HCT116 (cell line): ENCODE measurements at regions not wholly inside any gene's neighbourhood (a gene's known extent, or its start where the extent isn't known, plus 50 kb on each side); places are given as distances from the start of the nearest gene placed in this dataset.

Source experiments
- ATAC-seq: fragments of 200-7000 bp; cut with Tn5 transposase; 2 replicates; pipeline ENCODE4 v1.9.1; 2020; ENCODE audit warnings: mild to moderate bottlenecking, moderate library complexity
- BruUV-seq: library from RNA; stranded (reverse); fragments of 400-500 nt; replicated peaks from 2 replicates; lab custom pipeline; 2021; lab: Mats Ljungman, UMichigan
- CTCF ChIA-PET: fragments of 300-600 bp; sonication (Branson Sonifier 250); formaldehyde crosslinking; loops from one replicate; lab custom pipeline; 2021; ENCODE audit warnings: antibody characterized with exemption; lab: Charles Lee
- POLR2A ChIA-PET: fragments of 300-600, 350-600 bp; sonication (Branson Sonifier 250); formaldehyde crosslinking; loops from one replicate; lab custom pipeline; 2021; ENCODE audit warnings: antibody characterized with exemption; lab: Charles Lee
- RAD21 ChIA-PET, 2 experiments: fragments of 300-600 bp; sonication (Branson Sonifier 250); formaldehyde crosslinking; loops; one replicate each; lab custom pipeline; 2023; ENCODE audit warnings: low total read pairs in 2 of 2; ENCODE audit not compliant: uncharacterized antibody in 2 of 2, unreplicated experiment in 2 of 2, low non-redundant PET in 1 of 2; lab: Charles Lee
- DNase-seq: peaks from one replicate; pipeline ENCODE4 v3.0.0-alpha.2; 2010; ENCODE audit warnings: low read depth, low spot score
- H2AFZ ChIP-seq: fragments of 200-600 bp; shearing (Covaris generic), sonication (generic); 2 replicates; pipeline ENCODE4 v1.6.1; 2017; ENCODE audit warnings: low read depth, mixed run types, mixed read lengths, antibody characterized with exemption, low read length; ENCODE audit not compliant: poor library complexity, severe bottlenecking
- H3K27ac ChIP-seq: 2 replicates; pipeline ENCODE4 v1.5.1; 2012; ENCODE audit warnings: low read depth, low read length
- H3K27me3 ChIP-seq: fragments of 200-600 bp; sonication (generic); 2 replicates; pipeline ENCODE4 v1.6.1; 2016; ENCODE audit warnings: mixed run types, low read length, mixed read lengths; ENCODE audit not compliant: insufficient read depth
- H3K36me3 ChIP-seq, 2 experiments: fragments of 200-500 bp in 1 of 2; fragments of 200-600 bp in 1 of 2; sonication (Bioruptor generic) in 1 of 2; sonication (generic) in 1 of 2; 2 replicates each; pipeline versions ENCODE4 v1.5.1 to v1.6.1; 2014 to 2016; ENCODE audit warnings: low read length in 2 of 2, inconsistent platforms in 1 of 2, mixed read lengths in 1 of 2, mixed run types in 1 of 2; ENCODE audit not compliant: insufficient read depth in 2 of 2, control insufficient read depth in 1 of 2
- H3K4me1 ChIP-seq, 2 experiments: fragments of 200-600 bp in 1 of 2; sonication (generic) in 1 of 2; 2 replicates each; pipeline versions ENCODE4 v1.5.1 to v1.6.1; 2012 to 2017; ENCODE audit warnings: low read length in 2 of 2, inconsistent platforms in 1 of 2, mild to moderate bottlenecking in 1 of 2, mixed read lengths in 1 of 2, mixed run types in 1 of 2, moderate library complexity in 1 of 2; ENCODE audit not compliant: insufficient read depth in 2 of 2, control insufficient read depth in 1 of 2
- H3K4me2 ChIP-seq: fragments of 200-600 bp; sonication (generic); 2 replicates; pipeline ENCODE4 v1.6.1; 2017; ENCODE audit warnings: mixed run types, low read length, mixed read lengths
- H3K4me3 ChIP-seq, 2 experiments: fragments of 200-600 bp in 1 of 2; sonication (generic) in 1 of 2; replicated peaks in 1 of 2; 2 replicates each; pipeline ENCODE4 v1.5.1; 2011 to 2016; ENCODE audit warnings: low read length in 2 of 2, control low read depth in 1 of 2, low read depth in 1 of 2, mild to moderate bottlenecking in 1 of 2, mixed read lengths in 1 of 2, mixed run types in 1 of 2
- H3K79me2 ChIP-seq: fragments of 200-600 bp; sonication (generic); 2 replicates; pipeline ENCODE4 v1.6.1; 2017; ENCODE audit warnings: mild to moderate bottlenecking, mixed run types, low read length, moderate library complexity, mixed read lengths; ENCODE audit not compliant: insufficient read depth
- H3K9ac ChIP-seq: fragments of 200-600 bp; sonication (generic); 2 replicates; pipeline ENCODE4 v1.6.1; 2016; ENCODE audit warnings: low read length, mixed read lengths
- H3K9me2 ChIP-seq: fragments of 200-600 bp; sonication (generic), shearing (Covaris generic); 2 replicates; pipeline ENCODE4 v1.6.1; 2017; ENCODE audit warnings: mixed run types, mild to moderate bottlenecking, moderate library complexity; ENCODE audit not compliant: insufficient read depth
- H3K9me3 ChIP-seq, 2 experiments: fragments of 200-500 bp in 1 of 2; fragments of 200-600 bp in 1 of 2; sonication (Bioruptor generic) in 1 of 2; sonication (generic) in 1 of 2; 2 replicates each; pipeline ENCODE4 v1.6.1; 2014 to 2017; ENCODE audit warnings: low read length in 2 of 2, mixed read lengths in 2 of 2, inconsistent platforms in 1 of 2, low read depth in 1 of 2, mild to moderate bottlenecking in 1 of 2, mixed run types in 1 of 2, moderate library complexity in 1 of 2; ENCODE audit not compliant: control insufficient read depth in 1 of 2, insufficient read depth in 1 of 2
- H4K20me1 ChIP-seq: fragments of 200-600 bp; sonication (generic), shearing (Covaris generic); 2 replicates; pipeline ENCODE4 v1.6.1; 2017; ENCODE audit warnings: mixed run types, mild to moderate bottlenecking, moderate library complexity; ENCODE audit not compliant: insufficient read depth
- JUND ChIP-seq: IDR thresholded peaks from 2 replicates; pipeline ENCODE4 v1.6.1; 2012
- POLR2A ChIP-seq: IDR thresholded peaks from 2 replicates; pipeline ENCODE4 v1.7.0; 2011; ENCODE audit warnings: borderline replicate concordance; ENCODE audit not compliant: insufficient read depth, insufficient read length; ENCODE audit errors: extremely low read depth
- POLR2AphosphoS5 ChIP-seq: IDR thresholded peaks from 2 replicates; pipeline ENCODE4 v1.6.1; 2011; ENCODE audit warnings: mild to moderate bottlenecking, low read depth, low read length, moderate library complexity
- SP1 ChIP-seq: IDR thresholded peaks from 2 replicates; pipeline ENCODE4 v1.6.1; 2012; ENCODE audit warnings: low read depth
- TCF7L2 ChIP-seq: IDR thresholded peaks from 2 replicates; pipeline ENCODE4 v1.7.0; 2011; ENCODE audit warnings: borderline replicate concordance, inconsistent platforms; ENCODE audit not compliant: insufficient read depth, insufficient read length; ENCODE audit errors: extremely low read depth
- ZBTB33 ChIP-seq: IDR thresholded peaks from 2 replicates; pipeline ENCODE4 v1.6.1; 2011; ENCODE audit warnings: mild to moderate bottlenecking, low read length, moderate library complexity; ENCODE audit not compliant: insufficient replicate concordance; ENCODE audit errors: extremely low read depth
- intact Hi-C: fragments of 100-400 bp; cut with micrococcal nuclease; formaldehyde crosslinking; loops from 2 replicates; pipeline ENCODE4 v1.10.0; 2022
- TF ChIP-seq, protein P1 (sequence below): IDR thresholded peaks from 2 replicates; pipeline ENCODE4 v1.6.1; 2012

DNA sequence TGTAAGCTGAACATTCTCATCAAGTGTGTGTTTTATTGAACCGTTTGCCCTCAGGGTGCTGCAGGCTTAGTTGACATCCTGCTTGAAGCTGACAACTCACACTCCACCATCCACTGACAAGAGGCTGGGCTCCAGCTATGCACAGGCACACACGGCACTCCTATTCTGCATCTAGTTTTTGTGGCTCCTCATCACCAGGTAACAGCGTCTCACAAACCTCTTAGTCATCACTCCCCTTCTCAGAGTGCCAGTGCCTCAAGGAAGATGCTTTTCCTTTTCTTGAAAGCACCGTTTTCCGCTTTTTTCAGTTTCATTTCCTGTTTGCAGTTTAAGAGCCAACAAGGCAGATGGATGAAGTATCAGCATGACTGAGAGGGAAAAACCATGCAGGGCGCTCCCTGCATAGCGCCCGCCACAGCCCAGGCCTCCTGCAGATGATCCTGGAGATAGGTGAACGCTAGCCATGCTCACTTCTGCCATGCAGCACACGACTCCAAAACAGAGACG, 491.2 kb downstream of the COG6 start (continued):
- no peak for TF ChIP-seq ZBTB33

DNA sequence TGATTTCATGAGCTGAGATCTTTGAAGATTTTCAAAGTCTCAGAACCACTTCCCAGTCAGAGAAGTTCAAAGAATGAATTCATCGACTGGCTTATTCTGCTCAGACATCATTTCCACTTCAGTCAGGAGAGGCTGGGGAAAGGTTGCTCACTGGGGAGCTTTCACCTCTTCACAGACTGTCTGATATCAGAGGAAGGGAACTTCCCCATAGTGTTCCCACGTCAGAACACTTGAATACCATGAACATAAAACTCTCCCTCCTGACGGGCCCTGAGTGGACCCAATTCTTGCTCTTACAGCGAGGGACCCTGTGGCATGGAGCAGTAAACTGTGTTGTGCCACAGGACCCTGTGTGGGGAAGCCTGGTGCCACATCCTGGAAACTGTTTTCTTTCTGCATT, 492.6 kb downstream of the COG6 start:
- intact Hi-C loops = no loop called here
- no peak for ATAC-seq

More for the DNA sequence above, 492.6 kb downstream of the COG6 start:
- H3K4me3 ChIP-seq = no peak overlapping the region
- no peak overlapping the region for H3K27ac ChIP-seq
- no peaks in the 10 kb centered on the region for H4K20me1 ChIP-seq
- ChIA-PET RAD21 (no interaction called here), CTCF (no interaction called here)
- no peaks in the 10 kb centered on the region for H3K36me3 ChIP-seq
- H3K9me3 ChIP-seq = no peaks in the 10 kb centered on the region
- no peak overlapping the region for H3K4me2 ChIP-seq
- H3K27me3 ChIP-seq = no peaks in the 10 kb centered on the region; the same call in 1 of the 2 replicates
- H3K79me2 ChIP-seq = no peaks in the 10 kb centered on the region
- no peak for DNase-seq
- no peaks in the 10 kb centered on the region for H3K9me2 ChIP-seq
- H3K9ac ChIP-seq = no peak overlapping the region
- H3K4me1 ChIP-seq = peaks cover 2 to 20% of the 10 kb centered on the region in 2 experiments; a peak in 3 of 4 replicates
- BruUV-seq = no TSS peak
- H2AFZ ChIP-seq = no peak overlapping the region
- TF ChIP-seq SP1 (no peak), POLR2AphosphoS5 (no peak), TCF7L2 (no peak), JUND (no peak), POLR2A (no peak)
- TF ChIP-seq, protein P1, sequence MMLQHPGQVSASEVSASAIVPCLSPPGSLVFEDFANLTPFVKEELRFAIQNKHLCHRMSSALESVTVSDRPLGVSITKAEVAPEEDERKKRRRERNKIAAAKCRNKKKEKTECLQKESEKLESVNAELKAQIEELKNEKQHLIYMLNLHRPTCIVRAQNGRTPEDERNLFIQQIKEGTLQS = no peak
- TF ChIP-seq, all 23 proteins: peak for 0
- POLR2A ChIA-PET = interaction anchor here (0.6 kb wide), 1 partner anchor 154 kb away, joined by 3 read pairs; no protein-coding TSS in a partner anchor
